ENCODE measurements at regions not wholly inside any gene's neighbourhood (a gene's known extent, or its start where the extent isn't known, plus 50 kb on each side); places are given as distances from the start of the nearest gene placed in this dataset.

DNA sequence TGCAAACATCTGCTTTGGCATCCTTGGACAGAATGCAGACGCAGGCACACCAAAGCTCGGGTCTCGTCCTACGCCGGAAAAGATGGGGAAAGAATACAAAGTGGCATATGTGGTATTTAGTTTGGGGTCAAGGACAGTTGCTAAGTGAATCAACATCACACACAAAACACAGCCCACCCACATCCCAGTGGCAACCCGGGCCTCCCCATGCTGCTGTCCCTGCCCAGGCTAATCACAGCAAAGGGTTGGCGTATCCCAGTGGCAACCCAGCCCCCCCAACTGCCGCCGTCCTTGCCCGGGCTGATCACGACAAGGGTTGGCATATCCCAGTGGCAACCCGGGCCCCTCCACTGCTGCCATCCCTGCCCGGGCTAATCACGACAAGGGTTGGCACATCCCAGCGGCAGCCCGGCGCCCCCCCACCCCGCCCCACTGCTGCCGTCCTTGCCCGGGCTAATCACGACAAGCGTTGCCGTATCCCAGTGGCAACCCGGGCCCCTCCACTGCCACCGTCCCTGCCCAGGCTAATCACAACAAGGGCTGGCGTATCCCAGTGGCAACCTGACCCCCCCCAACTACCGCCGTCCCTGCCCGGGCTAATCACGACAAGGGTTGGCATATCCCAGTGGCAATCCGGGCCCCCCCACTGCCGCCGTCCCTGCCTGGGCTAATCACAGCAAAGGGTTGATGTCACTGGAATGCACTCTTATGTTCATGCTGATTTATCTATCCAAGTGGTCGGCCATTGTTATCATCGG, 167.8 kb upstream of the SOX1 start:
- TF ChIP-seq, protein P1, sequence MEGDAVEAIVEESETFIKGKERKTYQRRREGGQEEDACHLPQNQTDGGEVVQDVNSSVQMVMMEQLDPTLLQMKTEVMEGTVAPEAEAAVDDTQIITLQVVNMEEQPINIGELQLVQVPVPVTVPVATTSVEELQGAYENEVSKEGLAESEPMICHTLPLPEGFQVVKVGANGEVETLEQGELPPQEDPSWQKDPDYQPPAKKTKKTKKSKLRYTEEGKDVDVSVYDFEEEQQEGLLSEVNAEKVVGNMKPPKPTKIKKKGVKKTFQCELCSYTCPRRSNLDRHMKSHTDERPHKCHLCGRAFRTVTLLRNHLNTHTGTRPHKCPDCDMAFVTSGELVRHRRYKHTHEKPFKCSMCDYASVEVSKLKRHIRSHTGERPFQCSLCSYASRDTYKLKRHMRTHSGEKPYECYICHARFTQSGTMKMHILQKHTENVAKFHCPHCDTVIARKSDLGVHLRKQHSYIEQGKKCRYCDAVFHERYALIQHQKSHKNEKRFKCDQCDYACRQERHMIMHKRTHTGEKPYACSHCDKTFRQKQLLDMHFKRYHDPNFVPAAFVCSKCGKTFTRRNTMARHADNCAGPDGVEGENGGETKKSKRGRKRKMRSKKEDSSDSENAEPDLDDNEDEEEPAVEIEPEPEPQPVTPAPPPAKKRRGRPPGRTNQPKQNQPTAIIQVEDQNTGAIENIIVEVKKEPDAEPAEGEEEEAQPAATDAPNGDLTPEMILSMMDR (IDR thresholded peaks at IDR 0.05) = no peak
- TF ChIP-seq EP300 (IDR thresholded peaks at IDR 0.05) = no peak
- TF ChIP-seq POLR2AphosphoS5 (IDR thresholded peaks at IDR 0.05) = no peak
